BE2C (cell line): ENCODE measurements at regions not wholly inside any gene's neighbourhood (a gene's known extent, or its start where the extent isn't known, plus 50 kb on each side); places are given as distances from the start of the nearest gene placed in this dataset.

Source experiments
- DNase-seq: peaks from one replicate; pipeline ENCODE4 v3.0.0-alpha.2; 2020
- H3K27me3 ChIP-seq: fragments of 250-450 bp; sonication (Bioruptor Pico); 2 replicates; pipeline ENCODE4 v1.5.1; 2020; ENCODE audit warnings: mild to moderate bottlenecking
- H3K36me3 ChIP-seq: fragments of 250-450 bp; sonication (Bioruptor Pico); 2 replicates; pipeline ENCODE4 v1.5.1; 2020; ENCODE audit warnings: mild to moderate bottlenecking
- H3K4me1 ChIP-seq: fragments of 250-450 bp; sonication (Bioruptor Pico); 2 replicates; pipeline ENCODE4 v1.5.1; 2020
- H3K4me3 ChIP-seq: 2 replicates; pipeline ENCODE4 v1.5.1; 2011; ENCODE audit warnings: low read depth, low read length
- H3K9me3 ChIP-seq: fragments of 250-450 bp; sonication (Bioruptor Pico); 2 replicates; pipeline ENCODE4 v1.5.1; 2020
- TF ChIP-seq, protein P1 (sequence below): IDR thresholded peaks from 2 replicates; pipeline ENCODE4 v1.5.1; 2012; ENCODE audit warnings: mild to moderate bottlenecking, low read depth, low read length

DNA sequence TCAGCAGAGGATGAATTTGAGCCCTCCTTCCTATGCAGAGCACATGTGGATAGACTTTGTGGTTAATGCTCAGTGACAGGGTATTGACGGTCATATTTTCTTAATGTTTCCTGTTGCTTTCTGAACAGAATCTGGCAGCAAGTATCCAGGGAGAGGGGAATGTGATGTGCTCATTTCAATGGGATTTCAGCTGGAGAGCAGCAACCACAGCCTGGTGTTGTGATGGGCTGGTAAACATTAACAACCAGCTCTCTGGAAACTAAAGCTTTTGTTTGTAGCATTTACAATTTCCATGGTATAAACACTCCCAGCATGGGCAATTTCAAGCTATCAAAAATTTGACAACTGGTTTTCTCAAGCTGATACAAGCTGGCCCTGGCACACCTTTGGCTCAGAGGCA, 215.9 kb downstream of the SH2D4B start:
- TF ChIP-seq, protein P1, sequence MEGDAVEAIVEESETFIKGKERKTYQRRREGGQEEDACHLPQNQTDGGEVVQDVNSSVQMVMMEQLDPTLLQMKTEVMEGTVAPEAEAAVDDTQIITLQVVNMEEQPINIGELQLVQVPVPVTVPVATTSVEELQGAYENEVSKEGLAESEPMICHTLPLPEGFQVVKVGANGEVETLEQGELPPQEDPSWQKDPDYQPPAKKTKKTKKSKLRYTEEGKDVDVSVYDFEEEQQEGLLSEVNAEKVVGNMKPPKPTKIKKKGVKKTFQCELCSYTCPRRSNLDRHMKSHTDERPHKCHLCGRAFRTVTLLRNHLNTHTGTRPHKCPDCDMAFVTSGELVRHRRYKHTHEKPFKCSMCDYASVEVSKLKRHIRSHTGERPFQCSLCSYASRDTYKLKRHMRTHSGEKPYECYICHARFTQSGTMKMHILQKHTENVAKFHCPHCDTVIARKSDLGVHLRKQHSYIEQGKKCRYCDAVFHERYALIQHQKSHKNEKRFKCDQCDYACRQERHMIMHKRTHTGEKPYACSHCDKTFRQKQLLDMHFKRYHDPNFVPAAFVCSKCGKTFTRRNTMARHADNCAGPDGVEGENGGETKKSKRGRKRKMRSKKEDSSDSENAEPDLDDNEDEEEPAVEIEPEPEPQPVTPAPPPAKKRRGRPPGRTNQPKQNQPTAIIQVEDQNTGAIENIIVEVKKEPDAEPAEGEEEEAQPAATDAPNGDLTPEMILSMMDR: no peak
- H3K27me3 ChIP-seq: no peaks in the 10 kb centered on the region
- H3K36me3 ChIP-seq: no peaks in the 10 kb centered on the region
- no peaks in the 10 kb centered on the region for H3K4me1 ChIP-seq
- H3K9me3 ChIP-seq: no peaks in the 10 kb centered on the region
- no peak overlapping the region for H3K4me3 ChIP-seq
- DNase-seq: no peak

DNA sequence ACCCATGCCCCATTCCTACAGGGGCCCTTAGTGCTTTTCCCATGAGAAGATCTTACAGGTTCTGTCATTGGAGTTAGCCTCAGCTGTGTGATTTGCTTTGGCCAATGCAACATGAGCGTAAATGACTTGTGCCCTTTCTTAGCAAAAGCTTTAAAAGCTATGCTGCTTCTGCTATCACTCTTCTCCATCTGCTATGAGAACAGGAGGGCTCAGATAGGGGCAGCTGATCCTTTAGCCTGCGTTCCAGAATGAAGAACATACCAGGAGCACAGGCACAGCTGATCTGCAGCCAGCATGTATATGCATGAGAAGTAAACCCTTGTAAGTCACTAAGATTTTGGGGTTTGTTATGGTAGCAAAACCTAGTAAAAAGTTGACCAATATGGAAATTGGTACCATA, 218.2 kb downstream of the SH2D4B start:
- H3K27me3 ChIP-seq: no peaks in the 10 kb centered on the region
- DNase-seq: no peak
- H3K9me3 ChIP-seq: no peaks in the 10 kb centered on the region
- no peaks in the 10 kb centered on the region for H3K36me3 ChIP-seq
- H3K4me1 ChIP-seq: no peaks in the 10 kb centered on the region
- TF ChIP-seq, protein P1: no peak
- no peak overlapping the region for H3K4me3 ChIP-seq

DNA sequence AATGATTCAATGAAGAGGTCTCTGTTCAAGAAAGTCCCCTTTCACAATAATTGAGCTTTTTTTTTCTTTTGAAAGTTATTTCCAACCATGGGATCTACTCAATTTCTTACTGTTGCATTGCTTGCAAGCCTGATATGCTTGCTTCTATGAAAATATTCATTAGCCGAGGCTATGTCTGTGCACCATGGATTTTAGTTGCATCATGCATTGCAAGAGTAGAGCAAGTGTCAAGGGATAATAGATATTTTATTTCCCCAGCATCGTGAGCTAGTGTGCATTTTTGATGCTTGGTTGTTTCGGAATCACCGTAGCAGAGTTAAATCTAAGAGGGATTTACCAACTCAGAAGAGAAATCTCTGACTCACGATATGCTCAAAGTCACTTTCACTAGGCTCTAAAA, 222.0 kb downstream of the SH2D4B start:
- Histone ChIP-seq H3K27me3 (no peaks in the 10 kb centered on the region), H3K4me3 (no peak overlapping the region), H3K36me3 (no peaks in the 10 kb centered on the region), H3K9me3 (no peaks in the 10 kb centered on the region), H3K4me1 (no peaks in the 10 kb centered on the region)
- no peak for DNase-seq
- TF ChIP-seq, protein P1: no peak

DNA sequence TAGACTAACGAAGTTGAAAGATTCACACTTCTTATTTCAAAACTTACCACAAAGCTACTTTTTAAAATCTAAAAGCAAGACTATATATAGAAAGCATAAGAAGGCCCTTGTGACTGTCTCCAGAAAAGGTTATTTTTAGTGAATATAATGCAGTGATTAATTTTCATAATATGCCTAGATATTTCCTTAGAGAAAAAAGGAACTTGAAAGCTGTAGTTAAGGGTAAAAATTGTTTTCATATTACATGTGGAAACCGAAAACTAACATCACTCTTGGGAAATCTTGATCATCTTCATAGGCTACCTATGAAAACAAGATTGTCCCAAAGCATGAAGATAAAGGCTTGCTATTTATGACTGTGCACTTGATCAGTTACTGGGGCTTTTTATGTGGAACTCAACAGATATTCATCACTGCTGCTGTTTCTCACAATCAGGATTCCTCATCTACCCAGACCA, 223.2 kb downstream of the SH2D4B start:
- TF ChIP-seq, protein P1: no peak
- Histone ChIP-seq H3K4me3 (no peak overlapping the region), H3K27me3 (no peaks in the 10 kb centered on the region), H3K36me3 (no peaks in the 10 kb centered on the region), H3K9me3 (no peaks in the 10 kb centered on the region), H3K4me1 (no peaks in the 10 kb centered on the region)
- no peak for DNase-seq

DNA sequence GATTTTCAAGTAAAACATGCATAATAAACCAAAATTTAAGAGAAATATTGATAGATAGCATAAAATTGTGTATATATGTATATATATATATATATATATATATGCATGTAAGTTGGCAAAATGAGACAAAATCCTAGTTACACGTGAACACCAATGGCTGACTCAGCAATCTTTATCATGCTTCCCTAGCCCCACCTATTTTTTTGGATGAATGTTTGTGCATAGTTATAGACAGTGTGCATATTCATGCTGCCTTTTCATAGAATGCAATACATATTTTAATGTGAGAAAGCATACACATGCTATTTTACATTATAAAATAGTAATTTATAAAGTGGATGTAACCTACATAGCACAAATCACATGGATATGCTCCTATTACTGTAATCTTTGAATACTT, 230.3 kb downstream of the SH2D4B start:
- no peaks in the 10 kb centered on the region for H3K9me3 ChIP-seq
- no peak for DNase-seq
- H3K4me1 ChIP-seq: no peaks in the 10 kb centered on the region
- H3K4me3 ChIP-seq: no peak overlapping the region
- no peaks in the 10 kb centered on the region for H3K36me3 ChIP-seq
- TF ChIP-seq, protein P1: no peak
- no peaks in the 10 kb centered on the region for H3K27me3 ChIP-seq

DNA sequence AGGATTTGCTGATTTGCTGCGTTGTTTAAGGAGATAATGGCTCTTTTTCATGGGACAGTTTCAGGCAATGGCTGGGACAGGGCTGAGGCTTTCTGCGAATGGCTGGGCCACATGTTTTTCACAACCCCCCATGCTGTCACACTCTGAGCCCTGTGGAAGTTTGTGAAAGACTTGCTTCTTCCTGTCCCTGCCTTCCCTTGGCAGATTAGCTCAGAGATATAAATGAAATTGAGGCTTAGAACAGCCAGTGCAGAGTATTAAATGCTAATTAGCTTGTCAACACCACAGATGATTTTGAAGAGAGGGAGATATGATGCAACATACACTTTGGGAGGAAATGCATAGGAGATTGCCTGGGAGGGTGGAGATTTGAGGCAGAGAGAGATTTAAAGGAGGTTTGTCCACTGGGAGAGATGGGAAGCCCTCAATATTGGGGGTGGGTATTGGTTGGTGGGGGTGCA, 232.0 kb downstream of the SH2D4B start:
- DNase-seq: no peak
- Histone ChIP-seq H3K27me3 (no peaks in the 10 kb centered on the region), H3K9me3 (no peaks in the 10 kb centered on the region), H3K4me3 (no peak overlapping the region), H3K4me1 (no peaks in the 10 kb centered on the region), H3K36me3 (no peaks in the 10 kb centered on the region)
- TF ChIP-seq, protein P1: no peak
